Spleen (tissue), 7 donors: ENCODE measurements at regions not wholly inside any gene's neighbourhood (a gene's known extent, or its start where the extent isn't known, plus 50 kb on each side); places are given as distances from the start of the nearest gene placed in this dataset.
"Not testable (repeated sequence)": the region's sequence is repeated elsewhere in the genome, so short reads cannot be mapped to it uniquely, and the experiment has no call there.

Experiments
- POLR2AphosphoS5 ChIP-seq, 3 donors: sonication (generic); formaldehyde crosslinking; IDR thresholded peaks; one replicate each; pipeline ENCODE4 v1.5.1; 2017; ENCODE audit warnings: antibody characterized with exemption in 3 of 3
- TF ChIP-seq, protein P1 (sequence below), 11 experiments: fragments of 200-600 bp in 7 of 11; fragments of 450-650 bp in 4 of 11; sonication (generic) in 4 of 11; IDR thresholded peaks in 8 of 11; conservative IDR thresholded peaks in 3 of 11; 1 replicate in 7 of 11; 2 replicates in 4 of 11; pipeline versions ENCODE4 v1.4.0 to v1.8.0; 2016 to 2021; ENCODE audit warnings: antibody characterized with exemption in 11 of 11, inconsistent platforms in 4 of 11, mild to moderate bottlenecking in 1 of 11
- donor health status: DM: no; HTN: no; CAD: no; lungs with moderate emphysema.
- donor health status: DM: no; HTN: no; CAD: no.
- donor health status: DM: no; HTN: no; CAD: no.

DNA sequence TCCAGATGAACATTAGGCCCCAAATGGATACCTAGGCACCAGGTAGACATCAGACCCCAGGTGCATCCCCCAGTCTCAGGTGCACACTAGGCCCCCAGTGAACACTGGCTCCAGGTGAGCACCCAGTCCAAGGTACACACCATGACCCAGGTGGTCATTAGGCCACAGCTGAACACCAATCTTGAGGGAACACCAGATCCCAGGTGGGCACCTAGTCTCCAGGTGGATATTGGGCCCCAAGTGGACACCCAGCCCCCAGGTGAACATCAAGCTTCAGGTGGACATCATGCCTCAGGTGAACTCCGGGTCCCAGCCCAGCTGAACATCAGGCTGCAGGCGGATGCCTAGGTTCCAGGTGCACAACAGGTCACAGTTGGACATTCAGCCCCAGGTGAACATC is 196.5 kb downstream of the POTEG start:
- TF ChIP-seq, protein P1, sequence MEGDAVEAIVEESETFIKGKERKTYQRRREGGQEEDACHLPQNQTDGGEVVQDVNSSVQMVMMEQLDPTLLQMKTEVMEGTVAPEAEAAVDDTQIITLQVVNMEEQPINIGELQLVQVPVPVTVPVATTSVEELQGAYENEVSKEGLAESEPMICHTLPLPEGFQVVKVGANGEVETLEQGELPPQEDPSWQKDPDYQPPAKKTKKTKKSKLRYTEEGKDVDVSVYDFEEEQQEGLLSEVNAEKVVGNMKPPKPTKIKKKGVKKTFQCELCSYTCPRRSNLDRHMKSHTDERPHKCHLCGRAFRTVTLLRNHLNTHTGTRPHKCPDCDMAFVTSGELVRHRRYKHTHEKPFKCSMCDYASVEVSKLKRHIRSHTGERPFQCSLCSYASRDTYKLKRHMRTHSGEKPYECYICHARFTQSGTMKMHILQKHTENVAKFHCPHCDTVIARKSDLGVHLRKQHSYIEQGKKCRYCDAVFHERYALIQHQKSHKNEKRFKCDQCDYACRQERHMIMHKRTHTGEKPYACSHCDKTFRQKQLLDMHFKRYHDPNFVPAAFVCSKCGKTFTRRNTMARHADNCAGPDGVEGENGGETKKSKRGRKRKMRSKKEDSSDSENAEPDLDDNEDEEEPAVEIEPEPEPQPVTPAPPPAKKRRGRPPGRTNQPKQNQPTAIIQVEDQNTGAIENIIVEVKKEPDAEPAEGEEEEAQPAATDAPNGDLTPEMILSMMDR (IDR thresholded peaks at IDR 0.05 in 8 of 11, conservative IDR thresholded peaks at IDR 0.05 in 3 of 11), result not testable (repeated sequence)
- TF ChIP-seq POLR2AphosphoS5 (IDR thresholded peaks at IDR 0.05), result not testable (repeated sequence)
